HG03280 (cell line): ENCODE measurements at regions not wholly inside any gene's neighbourhood (a gene's known extent, or its start where the extent isn't known, plus 50 kb on each side); places are given as distances from the start of the nearest gene placed in this dataset.
"Not testable (repeated sequence)": the region's sequence is repeated elsewhere in the genome, so short reads cannot be mapped to it uniquely, and the experiment has no call there.

ENCODE experiments used
- ATAC-seq: cut with Tn5 transposase; IDR thresholded peaks from one replicate; pipeline ENCODE4 v1.9.1; 2021; ENCODE audit warnings: mild to moderate bottlenecking, moderate library complexity; ENCODE audit not compliant: unreplicated experiment

GRCh38 chr6:27807441-27808241 is 104.6 kb downstream of the OR2B2 start:
- ATAC-seq: peak; percentile 65

DNA sequence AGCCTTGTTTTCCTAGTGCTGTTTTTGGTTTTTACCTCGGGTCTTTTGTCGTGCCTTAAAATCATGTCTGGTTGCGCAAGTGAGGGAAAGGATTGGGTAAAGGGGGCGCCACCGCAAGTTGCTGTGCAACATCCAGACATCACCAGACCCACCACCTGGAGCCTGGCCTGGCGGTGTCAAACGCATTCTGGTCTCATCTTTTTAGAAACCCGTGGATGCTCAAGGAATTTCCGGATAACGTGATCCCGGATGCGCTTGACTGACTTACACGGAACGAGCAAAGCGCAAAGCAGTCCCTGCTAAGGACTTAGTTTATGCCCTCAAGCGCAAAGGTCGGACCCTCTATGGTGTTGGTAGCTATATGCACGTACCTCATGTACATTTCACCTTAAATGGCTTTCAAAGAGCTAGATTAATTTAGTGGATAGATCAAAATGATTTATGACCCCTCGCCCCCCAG is 105.2 kb downstream of the OR2B2 start:
- ATAC-seq: no peak

GRCh38 chr6:27805347-27805746 is 106.8 kb downstream of the OR2B2 start:
- no peak for ATAC-seq

DNA sequence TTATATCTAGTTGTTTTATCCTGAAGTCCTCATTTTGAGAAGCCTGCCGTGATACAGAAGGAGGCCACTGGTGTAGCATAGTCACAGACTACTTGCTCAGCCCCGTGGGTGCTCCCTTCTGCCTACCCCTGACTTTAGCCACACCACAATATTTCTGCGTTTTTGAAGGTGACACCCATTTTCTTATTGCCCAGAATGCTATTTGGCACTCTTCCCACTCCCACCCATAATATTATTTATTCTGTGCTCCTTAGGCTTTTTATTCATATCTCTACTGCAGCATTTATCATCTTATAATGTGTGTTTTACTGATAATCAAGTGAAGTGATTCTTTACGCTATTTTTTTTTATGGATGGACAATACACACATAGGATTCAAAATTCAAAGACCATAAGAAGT is 107.3 kb downstream of the OR2B2 start:
- ATAC-seq: no peak

- no peak for ATAC-seq
Observed at GRCh38 chr6:27800731-27801373, 111.3 kb downstream of the OR2B2 start.

GRCh38 chr6:27797960-27798359 is 114.2 kb downstream of the OR2B2 start:
- ATAC-seq: no peak

DNA sequence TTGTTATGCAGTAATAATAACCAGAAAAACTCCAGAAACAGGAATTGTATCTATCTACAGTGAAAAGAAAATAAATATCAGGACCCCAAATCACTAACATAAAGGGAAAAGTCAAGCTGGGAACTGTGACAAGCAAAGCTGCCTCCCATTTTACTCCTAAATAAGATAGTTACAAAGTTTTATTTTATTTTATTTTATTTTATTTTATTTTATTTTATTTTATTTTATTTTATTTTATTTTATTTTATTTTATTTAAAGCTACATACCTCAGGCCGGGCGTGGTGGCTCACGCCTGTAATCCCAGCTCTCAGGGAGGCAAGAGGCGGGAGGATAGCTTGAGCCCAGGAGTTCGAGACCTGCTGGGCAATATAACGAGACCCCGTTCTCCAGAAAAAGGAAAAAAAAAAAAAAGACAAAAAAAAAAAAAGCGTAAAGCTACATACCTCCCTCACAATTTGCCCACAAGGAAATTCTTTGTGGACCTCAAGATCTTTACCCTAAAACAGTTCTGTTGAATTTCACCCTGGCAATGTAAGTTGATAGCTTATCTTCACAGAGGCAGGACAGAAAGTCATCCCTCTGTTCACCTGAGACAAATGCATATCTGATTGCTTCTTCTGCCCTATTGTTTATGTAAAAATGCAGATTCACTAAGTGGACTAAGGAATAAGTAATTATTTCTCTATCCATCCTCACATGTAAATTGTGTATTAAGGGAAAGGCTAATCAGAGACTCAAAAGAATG is 115.3 kb downstream of the OR2B2 start:
- not testable (repeated sequence) for ATAC-seq

- ATAC-seq: peak; percentile 54
Observed at GRCh38 chr6:27795697-27796494, 116.3 kb downstream of the OR2B2 start.

GRCh38 chr6:27791182-27791943 is 120.8 kb downstream of the OR2B2 start:
- ATAC-seq: no peak

DNA sequence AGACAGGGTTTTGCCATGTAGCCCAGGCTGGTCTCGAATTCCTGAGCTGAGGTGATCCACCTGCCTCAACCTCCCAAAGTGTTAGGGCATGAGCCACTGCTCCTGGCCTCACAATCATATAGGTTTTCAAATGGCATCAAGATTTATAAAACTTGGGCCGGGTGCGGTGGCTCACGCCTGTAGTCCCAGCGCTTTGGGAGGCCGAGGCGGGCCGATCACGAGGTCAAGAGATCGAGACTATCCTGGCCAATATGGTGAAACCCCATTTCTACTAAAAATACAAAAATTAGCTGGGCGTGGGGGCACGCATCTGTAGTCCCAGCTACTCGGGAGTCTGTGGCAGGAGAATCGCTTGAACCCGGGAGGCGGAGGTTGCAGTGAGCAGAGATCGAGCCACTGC is 123.8 kb downstream of the OR2B2 start:
- ATAC-seq: not testable (repeated sequence)

- no peak for ATAC-seq
Observed at GRCh38 chr6:27786048-27786447, 126.1 kb downstream of the OR2B2 start.

GRCh38 chr6:27785294-27785693 is 126.9 kb downstream of the OR2B2 start:
- ATAC-seq: no peak

- ATAC-seq: no peak
Observed at GRCh38 chr6:27782748-27783147, 129.4 kb downstream of the OR2B2 start.

GRCh38 chr6:27778625-27779417 is 133.4 kb downstream of the OR2B2 start:
- no peak for ATAC-seq

- no peak for ATAC-seq
Observed at GRCh38 chr6:27777614-27778355, 134.4 kb downstream of the OR2B2 start.

DNA sequence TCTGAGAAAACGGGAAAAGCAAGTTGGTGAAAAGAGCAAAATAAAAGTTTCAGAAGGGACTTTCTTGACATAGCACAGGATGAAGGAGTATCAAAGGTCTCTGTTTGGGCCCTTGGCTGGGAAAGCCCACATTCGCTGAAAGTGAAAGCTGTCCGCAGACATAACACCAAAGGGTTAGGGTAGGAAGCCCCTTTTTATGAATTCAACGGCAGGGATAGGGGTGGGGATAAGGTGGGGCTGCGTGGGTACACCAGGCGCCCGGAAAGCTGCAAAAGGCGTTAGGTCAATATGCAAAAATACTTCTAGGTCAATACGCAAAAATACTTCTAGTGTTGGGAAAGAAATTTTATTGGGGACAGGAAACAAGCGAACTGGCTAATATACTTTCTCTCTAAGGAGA is 135.1 kb downstream of the OR2B2 start:
- no peak for ATAC-seq

DNA sequence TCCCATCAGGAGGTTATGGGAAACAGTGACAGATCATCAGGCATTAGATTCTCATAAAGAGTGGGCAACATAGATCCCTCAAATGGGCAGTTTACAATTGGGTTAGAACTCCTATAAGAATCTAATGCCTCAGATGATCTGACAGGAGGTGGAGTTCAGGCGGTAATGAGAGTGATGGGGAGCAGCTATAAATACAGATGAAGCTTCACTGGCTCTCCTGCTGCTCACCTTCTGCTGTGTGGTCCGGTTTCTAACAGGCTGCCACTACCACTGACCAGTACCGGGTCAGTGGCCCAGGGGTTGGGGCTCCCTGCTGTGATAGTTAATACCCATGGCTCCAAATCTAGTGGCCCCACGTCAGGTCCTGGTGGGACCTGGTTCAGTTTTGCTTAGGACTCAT is 135.7 kb downstream of the OR2B2 start:
- ATAC-seq: no peak

DNA sequence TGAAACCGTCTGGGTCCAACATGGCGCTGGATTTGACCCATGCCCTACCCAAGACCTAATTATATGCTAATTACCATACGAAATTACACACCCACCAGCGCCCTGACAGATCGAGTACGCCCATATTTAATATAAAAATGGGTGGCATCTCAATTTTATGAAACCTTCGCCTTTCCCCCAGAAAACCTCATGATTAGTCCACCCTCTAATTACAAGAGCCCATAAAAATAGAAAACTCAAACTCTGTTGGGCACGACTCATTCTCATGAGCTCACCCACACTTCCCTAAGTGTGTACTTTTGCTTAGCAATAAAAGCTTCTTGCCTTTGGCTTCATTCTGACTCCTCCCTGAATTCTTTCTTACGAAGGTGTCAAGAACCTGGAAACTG is 136.4 kb downstream of the OR2B2 start:
- ATAC-seq: no peak
